CD4-positive, alpha-beta T cell (primary cell): ENCODE measurements at regions not wholly inside any gene's neighbourhood (a gene's known extent, or its start where the extent isn't known, plus 50 kb on each side); places are given as distances from the start of the nearest gene placed in this dataset.
A peak's percentile ranks its signal among the peaks of the same experiment; 100 is the strongest.

ENCODE experiments used
- ATAC-seq: fragments of 200-7000 bp; cut with Tn5 transposase; one replicate; pipeline ENCODE4 v1.10.0; 2022; ENCODE audit warnings: mild to moderate bottlenecking; ENCODE audit not compliant: poor library complexity
- CTCF ChIA-PET: fragments of 350-600 bp; sonication (Branson Sonifier 250); formaldehyde crosslinking; loops from one replicate; lab custom pipeline; 2021; ENCODE audit warnings: antibody characterized with exemption, inconsistent platforms; lab: Charles Lee
- POLR2A ChIA-PET: fragments of 350-600 bp; sonication (Branson Sonifier 250); formaldehyde crosslinking; loops from one replicate; lab custom pipeline; 2021; ENCODE audit warnings: antibody characterized with exemption, inconsistent platforms; lab: Charles Lee
- DNase-seq, 14 experiments: peaks; one replicate each; pipeline ENCODE4 v3.0.0-alpha.2; 2013 to 2020; ENCODE audit warnings: mixed read lengths in 2 of 14
- H3K27ac ChIP-seq, 2 donors: one replicate each; pipeline versions ENCODE4 v1.5.1 to v1.7.0; 2013; ENCODE audit warnings: low read length in 2 of 2, low read depth in 1 of 2, mild to moderate bottlenecking in 1 of 2
- H3K27me3 ChIP-seq, 2 experiments: 1 replicate in 1 of 2; 2 replicates in 1 of 2; pipeline versions ENCODE4 v1.6.1 to v1.7.0; 2013; ENCODE audit warnings: low read length in 2 of 2, control low read depth in 1 of 2, mild to moderate bottlenecking in 1 of 2, moderate library complexity in 1 of 2; ENCODE audit not compliant: insufficient read depth in 2 of 2, control insufficient read depth in 1 of 2
- H3K36me3 ChIP-seq: one replicate; pipeline ENCODE4 v1.6.1; 2013; ENCODE audit warnings: low read length, control low read depth; ENCODE audit not compliant: insufficient read depth
- H3K4me1 ChIP-seq: one replicate; pipeline ENCODE4 v1.6.1; 2013; ENCODE audit warnings: low read length, control low read depth; ENCODE audit not compliant: insufficient read depth
- H3K4me3 ChIP-seq: one replicate; pipeline ENCODE4 v1.5.1; 2013; ENCODE audit warnings: mild to moderate bottlenecking, low read length, moderate library complexity
- H3K9me3 ChIP-seq, 2 experiments: 1 replicate in 1 of 2; 2 replicates in 1 of 2; pipeline versions ENCODE4 v1.6.1 to v1.7.0; 2013; ENCODE audit warnings: low read length in 2 of 2, mild to moderate bottlenecking in 2 of 2, control low read depth in 1 of 2, moderate library complexity in 1 of 2; ENCODE audit not compliant: control insufficient read depth in 1 of 2, insufficient read depth in 1 of 2
- H3K27ac Mint-ChIP-seq: one replicate; pipeline ENCODE4 v1.8.0; 2020; ENCODE audit warnings: mixed read lengths
- H3K27me3 Mint-ChIP-seq: one replicate; pipeline ENCODE4 v1.8.0; 2021; ENCODE audit warnings: mixed read lengths
- H3K36me3 Mint-ChIP-seq: one replicate; pipeline ENCODE4 v1.8.0; 2021; ENCODE audit warnings: low read depth, mixed read lengths
- H3K4me1 Mint-ChIP-seq: one replicate; pipeline ENCODE4 v1.8.0; 2021; ENCODE audit warnings: low read depth, mixed read lengths
- H3K4me3 Mint-ChIP-seq: one replicate; pipeline ENCODE4 v1.8.0; 2020; ENCODE audit warnings: mild to moderate bottlenecking, mixed read lengths
- H3K9me3 Mint-ChIP-seq: one replicate; pipeline ENCODE4 v1.8.0; 2020; ENCODE audit warnings: mixed read lengths
- CTCF ChIP-seq: fragments of 200-600 bp; IDR thresholded peaks from one replicate; pipeline ENCODE4 v1.8.0; 2022; ENCODE audit warnings: antibody characterized with exemption, mild to moderate bottlenecking
- intact Hi-C, 2 experiments: fragments of 100-400 bp; cut with DNase I in 1 of 2; cut with micrococcal nuclease in 1 of 2; formaldehyde crosslinking; loops; one replicate each; pipeline versions ENCODE4 v1.15.1 to v1.9.0; 2023 to 2025; cut with DNase I, micrococcal nuclease

DNA sequence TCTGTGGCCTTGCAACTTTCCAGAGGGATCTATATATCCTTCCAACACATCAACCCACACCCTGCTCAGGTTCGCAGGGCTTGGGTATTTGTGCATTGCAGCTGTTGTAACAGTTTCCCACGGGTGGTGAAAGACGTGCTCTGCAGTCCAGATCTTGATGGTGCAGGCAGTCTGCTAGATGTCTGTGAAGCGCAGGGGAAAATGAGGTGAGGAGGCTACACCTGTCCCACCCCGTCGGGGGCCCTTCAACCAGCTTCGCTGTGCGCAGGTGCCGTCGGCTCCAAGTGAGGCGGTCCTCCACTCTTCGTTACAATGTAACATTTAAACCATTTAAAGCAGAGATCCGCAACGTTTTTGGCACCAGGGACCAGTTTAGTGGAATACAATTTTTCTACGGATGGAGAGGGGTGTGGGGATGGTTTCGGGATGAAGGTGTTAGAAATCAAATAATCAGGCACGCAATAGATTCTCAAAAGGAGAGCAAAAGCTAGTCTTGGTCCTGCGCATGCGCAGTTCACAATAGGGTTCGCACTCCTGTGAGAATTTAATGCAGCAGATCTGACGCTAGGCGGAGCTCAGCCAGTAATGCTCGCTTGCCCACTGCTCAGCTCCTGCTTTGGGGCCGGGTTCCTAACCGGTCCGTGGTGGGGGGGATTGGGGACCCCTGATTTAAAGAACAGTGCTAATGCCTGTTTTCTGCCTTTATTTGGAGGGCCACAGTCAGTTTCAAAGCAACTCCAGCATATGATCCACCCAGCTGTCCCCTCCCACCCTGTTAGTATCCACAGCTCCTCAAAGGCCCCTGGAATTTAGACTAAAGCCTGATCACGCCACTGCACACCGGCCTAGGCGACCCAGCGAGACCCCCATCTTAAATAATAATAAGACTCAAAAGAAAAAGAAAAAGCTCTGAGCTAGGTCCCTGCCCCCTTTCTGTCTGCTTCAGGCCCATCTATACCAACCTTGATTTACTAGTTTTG, 97.1 kb upstream of the SELENOP start:
- POLR2A ChIA-PET, result interaction anchor here (0.5 to 9.2 kb wide), 21 partner anchors 19 to 1038 kb away, joined by 3 to 174 read pairs (median 7); partner anchors contain the start of genes ANXA2R, HMGCS1, OXCT1 and TMEM267
- Mint-ChIP-seq H3K4me1 (peaks cover 24% of the 10 kb centered on the region), H3K27me3 (peaks cover 15% of the 10 kb centered on the region), H3K27ac (peak overlapping the region; percentile 91), H3K4me3 (peak overlapping the region; percentile 93), H3K9me3 (no peaks in the 10 kb centered on the region), H3K36me3 (peaks cover 7% of the 10 kb centered on the region)
- Histone ChIP-seq H3K4me1 (peaks cover 12% of the 10 kb centered on the region), H3K27me3 (peaks cover 4 to 16% of the 10 kb centered on the region in 2 experiments), H3K9me3 (no peaks in the 10 kb centered on the region), H3K27ac (no peak overlapping the region), H3K4me3 (peak overlapping the region; percentile 68), H3K36me3 (no peaks in the 10 kb centered on the region)
- ATAC-seq (peak; percentile 94), DNase-seq (peak; percentile 80 to 96 (median 90))
- TF ChIP-seq CTCF, result peak; percentile 89
- intact Hi-C loops, result loop anchor here (1.0 to 5.0 kb wide), 9 partner anchors 86 to 1041 kb away; partner anchors contain the start of genes ANXA2R (in 1 of the 2) and ZNF131 (in 1 of the 2)
- CTCF ChIA-PET, result interaction anchor here (0.6 to 5.7 kb wide), 28 partner anchors 10 to 575 kb away, joined by 3 to 58 read pairs (median 4); partner anchors contain the start of genes ANXA2R, HMGCS1, TMEM267 and ZNF131

DNA sequence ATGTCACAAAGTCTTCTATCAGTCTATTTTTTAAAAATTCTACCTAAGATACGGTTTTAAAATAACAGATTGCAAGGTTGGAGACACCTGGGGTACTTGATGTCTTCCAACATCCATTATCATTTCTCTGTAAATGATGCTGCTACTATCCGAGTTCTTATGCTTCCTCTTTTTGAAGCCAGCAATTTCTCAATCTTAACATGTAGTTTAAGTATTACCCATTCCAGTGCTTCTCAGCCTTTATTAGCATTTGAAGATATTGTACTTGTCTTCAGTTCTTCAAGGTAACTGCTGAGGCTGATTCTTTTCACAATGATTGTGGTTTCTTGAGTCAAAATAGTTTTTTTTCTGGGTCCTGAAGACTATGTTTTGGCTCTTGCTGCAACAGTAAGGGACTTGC, 96.4 kb upstream of the SELENOP start:
- no peaks in the 10 kb centered on the region for H3K36me3 ChIP-seq
- Mint-ChIP-seq H3K27ac (peak overlapping the region; percentile 91), H3K27me3 (peaks cover 15% of the 10 kb centered on the region), H3K4me1 (peaks cover 17% of the 10 kb centered on the region), H3K9me3 (no peaks in the 10 kb centered on the region), H3K4me3 (peak overlapping the region; percentile 93), H3K36me3 (peaks cover 7% of the 10 kb centered on the region)
- peaks cover 12% of the 10 kb centered on the region for H3K4me1 ChIP-seq
- no peaks in the 10 kb centered on the region for H3K9me3 ChIP-seq
- peaks cover 4 to 16% of the 10 kb centered on the region in 2 experiments for H3K27me3 ChIP-seq
- ChIA-PET POLR2A (interaction anchor here (0.6 to 9.2 kb wide), 17 partner anchors 42 to 576 kb away, joined by 3 to 174 read pairs (median 19); partner anchors contain the start of genes ANXA2R, HMGCS1, TMEM267 and ZNF131), CTCF (interaction anchor here (1.2 to 5.7 kb wide), 14 partner anchors 11 to 482 kb away, joined by 3 to 58 read pairs (median 11); partner anchors contain the start of genes ANXA2R and ZNF131)
- DNase-seq (peak in 1 of 14 experiments; percentile 4), ATAC-seq (no peak)
- TF ChIP-seq CTCF, result no peak
- peak overlapping the region; percentile 68 for H3K4me3 ChIP-seq
- intact Hi-C loops, result loop anchor here (1.0 to 5.0 kb wide), 9 partner anchors 87 to 1041 kb away; partner anchors contain the start of genes ANXA2R (in 1 of the 2) and ZNF131 (in 1 of the 2)
- no peak overlapping the region for H3K27ac ChIP-seq

- Histone ChIP-seq H3K27ac (no peak overlapping the region), H3K27me3 (peaks cover 4 to 16% of the 10 kb centered on the region in 2 experiments), H3K4me1 (peaks cover 9% of the 10 kb centered on the region), H3K9me3 (no peaks in the 10 kb centered on the region), H3K4me3 (no peak overlapping the region), H3K36me3 (no peaks in the 10 kb centered on the region)
- intact Hi-C loops, result loop anchor here in 1 of 2 experiments (5.0 kb wide), 3 partner anchors 216 to 1039 kb away; partner anchors contain the start of gene ZNF131
- ChIA-PET POLR2A (interaction anchor here (0.6 kb wide), 1 partner anchor 131 kb away, joined by 3 read pairs; no protein-coding TSS in a partner anchor), CTCF (no interaction called here)
- ATAC-seq (no peak), DNase-seq (no peak)
- H3K4me3 Mint-ChIP-seq, result no peak overlapping the region
- peaks cover 12% of the 10 kb centered on the region for H3K4me1 Mint-ChIP-seq
- no peak for TF ChIP-seq CTCF
- peaks cover 15% of the 10 kb centered on the region for H3K27me3 Mint-ChIP-seq
- H3K9me3 Mint-ChIP-seq, result no peaks in the 10 kb centered on the region
- peaks cover 7% of the 10 kb centered on the region for H3K36me3 Mint-ChIP-seq
- no peak overlapping the region for H3K27ac Mint-ChIP-seq
These were observed 94.1 kb upstream of the SELENOP start for GRCh38 chr5:42905827-42906226.
